Cardiac septum (tissue), 1 donor: ENCODE measurements at regions not wholly inside any gene's neighbourhood (a gene's known extent, or its start where the extent isn't known, plus 50 kb on each side); places are given as distances from the start of the nearest gene placed in this dataset.

Source experiments
- DNase-seq: peaks from one replicate; pipeline ENCODE4 v3.0.0-alpha.2; 2020; ENCODE audit warnings: low spot score
- intact Hi-C: fragments of 100-400 bp; cut with DNase I; formaldehyde crosslinking; loops from one replicate; pipeline ENCODE4 v1.14.0; 2022
- donor health status: DM: no; HTN: no; CAD: no.

DNA sequence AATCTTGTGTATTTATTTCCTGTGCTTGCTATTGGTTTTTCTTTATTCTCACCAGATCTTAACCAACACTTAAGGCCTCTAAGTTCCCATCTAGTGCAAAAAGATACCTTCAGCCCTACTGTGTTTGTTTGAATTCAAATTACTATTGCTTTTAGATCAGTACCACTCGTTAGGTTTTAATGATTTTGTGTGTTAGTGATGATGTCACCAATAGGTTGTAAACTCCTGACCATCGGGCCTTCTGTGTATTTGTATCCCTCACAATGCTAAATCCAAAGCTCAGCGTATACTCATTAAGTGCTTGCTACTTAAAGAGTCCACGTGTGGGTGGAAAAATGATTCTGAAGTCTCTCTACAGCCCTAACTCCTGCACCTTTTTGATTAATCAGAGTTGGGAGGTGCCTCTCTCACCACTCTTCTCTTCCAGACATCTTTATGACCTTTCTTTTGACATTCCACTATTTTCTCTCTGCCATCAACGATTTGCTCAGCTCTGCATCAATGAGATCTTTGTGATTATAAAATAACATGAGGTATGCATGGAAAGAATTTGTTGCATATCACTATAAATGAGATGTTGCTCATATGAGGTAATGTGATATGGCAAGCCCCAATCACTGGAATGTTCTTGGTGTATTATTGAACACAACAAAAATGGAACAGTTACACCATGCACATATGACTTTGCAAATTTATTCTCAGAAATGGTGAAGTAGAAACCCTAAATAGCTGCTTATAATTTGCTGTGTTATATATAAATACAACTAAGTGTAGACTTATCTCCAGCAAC lies 55.1 kb upstream of the LAMA2 start:
- DNase-seq: no peak
- intact Hi-C loops: loop anchor here (5.0 kb wide), 1 partner anchor 54 kb away; the partner anchor contains the start of gene LAMA2

DNA sequence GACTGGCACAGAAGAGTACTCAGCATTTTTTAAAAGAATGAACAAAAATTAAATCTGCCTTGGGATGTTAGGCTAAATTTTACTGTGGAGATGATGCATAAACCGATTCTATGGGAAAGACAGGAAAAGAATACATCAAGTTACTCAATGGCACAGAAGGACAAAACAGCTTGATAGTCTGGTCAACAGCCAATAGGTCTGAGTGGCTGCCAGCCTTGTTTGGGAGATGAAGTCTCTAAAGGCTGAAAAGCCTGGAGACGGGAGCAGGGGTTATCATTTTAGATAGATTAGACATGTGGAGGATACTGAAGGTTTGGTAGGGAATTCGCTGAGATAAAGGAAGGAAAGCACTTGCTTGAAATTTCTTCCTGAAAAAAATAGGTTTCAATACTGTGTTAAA lies 56.3 kb upstream of the LAMA2 start:
- no peak for DNase-seq
- intact Hi-C loops: loop anchor here (5.0 kb wide), 1 partner anchor 56 kb away; the partner anchor contains the start of gene LAMA2

DNA sequence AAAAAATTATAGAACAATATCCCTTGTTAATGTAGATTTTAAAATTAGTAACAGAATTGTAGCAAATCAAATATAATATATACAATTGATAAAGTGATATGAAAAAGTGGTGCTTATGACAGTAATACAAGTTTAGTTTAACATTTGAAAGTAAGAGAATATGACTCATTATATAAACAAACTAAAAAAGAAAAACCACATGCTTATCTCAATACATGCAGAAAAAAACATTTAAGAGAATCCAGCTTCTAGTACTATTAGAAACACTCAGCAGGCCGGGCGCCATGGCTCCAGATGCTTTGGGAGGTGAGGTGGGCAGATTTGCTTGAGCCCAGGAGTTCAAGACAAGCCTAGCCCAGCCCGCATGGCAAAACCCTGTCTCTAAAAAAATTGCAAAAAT lies 60.7 kb upstream of the LAMA2 start:
- intact Hi-C loops: no loop called here
- no peak for DNase-seq

DNA sequence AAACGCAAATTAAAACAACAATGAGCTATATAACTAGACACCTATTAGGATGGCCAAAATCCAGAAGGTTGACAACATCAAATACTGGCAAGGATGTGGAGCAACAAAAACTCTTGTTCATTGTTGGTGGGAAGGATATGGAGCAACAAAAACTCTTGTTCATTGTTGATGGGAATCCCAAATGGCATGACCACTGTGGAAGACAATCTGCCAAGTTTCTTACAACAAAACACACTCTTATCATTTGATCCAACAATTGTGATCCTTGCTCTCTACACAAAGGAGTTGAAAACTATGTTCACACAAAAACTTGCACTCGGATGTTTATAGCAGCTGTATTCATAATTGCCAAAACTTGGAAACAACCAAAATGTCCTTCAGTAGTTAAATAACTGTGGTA lies 61.8 kb upstream of the LAMA2 start:
- no peak for DNase-seq
- intact Hi-C loops: no loop called here

DNA sequence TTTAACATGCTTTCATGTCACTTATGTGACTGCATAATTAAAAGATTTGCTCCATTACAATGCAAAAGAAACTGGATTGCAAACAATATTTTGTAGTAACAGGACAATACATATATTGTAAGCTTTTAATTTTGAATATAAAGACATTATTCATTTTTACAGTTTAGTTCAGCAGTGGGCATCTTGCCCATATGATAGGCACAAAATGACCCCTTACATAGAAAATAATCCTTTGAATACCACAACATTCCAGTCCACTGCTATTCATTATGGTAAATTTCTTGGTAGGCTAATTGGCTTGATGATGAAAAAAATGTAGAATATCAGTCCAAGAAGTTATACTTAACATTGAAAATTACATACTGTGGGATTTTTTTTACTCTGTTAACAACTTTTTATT lies 74.1 kb upstream of the LAMA2 start:
- intact Hi-C loops: loop anchor here (5.0 kb wide), 1 partner anchor 78 kb away; no protein-coding TSS in a partner anchor

DNA sequence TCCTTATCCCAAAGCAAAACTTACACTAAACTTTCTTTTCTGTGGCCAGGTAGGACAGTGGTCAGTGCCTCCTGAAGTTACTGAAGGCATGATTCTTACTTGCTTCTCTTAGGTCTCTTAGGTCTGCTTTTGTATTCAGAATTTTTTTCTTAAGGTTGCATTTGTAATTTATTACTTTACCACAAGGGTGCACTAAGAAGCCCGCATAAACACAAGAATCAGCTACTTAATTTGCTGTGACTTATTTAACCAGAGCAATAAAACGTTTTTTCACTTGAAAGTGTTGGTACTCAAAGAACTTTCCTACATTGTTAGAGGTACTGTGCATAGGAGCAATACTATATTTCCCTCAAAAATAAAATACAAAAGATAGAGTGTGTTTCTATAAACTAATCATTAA lies 75.4 kb upstream of the LAMA2 start:
- no peak for DNase-seq
- intact Hi-C loops: loop anchor here (5.0 kb wide), 1 partner anchor 80 kb away; no protein-coding TSS in a partner anchor

More for the DNA sequence above, 74.1 kb upstream of the LAMA2 start:
- DNase-seq: no peak

DNA sequence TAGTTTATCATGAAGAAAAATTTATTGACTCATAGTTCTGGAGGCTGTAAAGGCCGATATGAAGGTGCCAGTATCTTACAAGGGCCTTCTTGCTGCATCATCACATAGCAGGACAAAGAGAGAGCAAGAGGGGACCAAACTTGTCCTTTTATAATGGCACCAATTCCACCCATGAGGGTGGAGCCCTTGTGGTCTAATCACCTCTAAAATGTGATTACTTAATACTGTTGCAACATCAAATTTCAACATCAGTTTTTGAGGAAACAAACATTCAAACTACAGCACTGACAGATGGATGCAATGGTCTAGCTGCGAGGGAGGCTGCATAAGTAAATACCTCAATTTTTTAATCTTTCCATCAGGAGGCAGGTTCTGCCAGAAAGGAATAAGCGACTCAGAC lies 76.7 kb upstream of the LAMA2 start:
- intact Hi-C loops: loop anchor here (5.0 kb wide), 1 partner anchor 81 kb away; no protein-coding TSS in a partner anchor
- DNase-seq: no peak

DNA sequence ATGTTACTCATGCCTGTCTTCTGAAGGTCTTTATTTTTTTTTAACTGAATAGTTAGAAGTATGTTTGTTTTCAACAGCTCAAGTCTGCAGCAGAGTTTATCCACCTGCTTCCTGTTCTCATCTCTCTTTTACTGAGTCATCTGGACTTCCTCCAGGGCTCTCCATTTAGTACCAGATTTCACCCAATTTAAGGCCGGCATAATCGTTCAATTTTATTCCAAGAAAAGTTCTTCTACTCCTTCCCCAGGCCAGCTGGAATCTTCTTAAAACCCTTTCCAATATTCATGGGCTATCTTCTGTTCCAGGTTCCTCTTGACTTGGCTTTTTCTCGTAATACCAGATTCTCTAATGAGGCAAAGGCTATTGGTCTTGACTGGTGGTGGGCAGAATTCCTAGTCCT lies 79.0 kb upstream of the LAMA2 start:
- intact Hi-C loops: no loop called here
- DNase-seq: no peak

DNA sequence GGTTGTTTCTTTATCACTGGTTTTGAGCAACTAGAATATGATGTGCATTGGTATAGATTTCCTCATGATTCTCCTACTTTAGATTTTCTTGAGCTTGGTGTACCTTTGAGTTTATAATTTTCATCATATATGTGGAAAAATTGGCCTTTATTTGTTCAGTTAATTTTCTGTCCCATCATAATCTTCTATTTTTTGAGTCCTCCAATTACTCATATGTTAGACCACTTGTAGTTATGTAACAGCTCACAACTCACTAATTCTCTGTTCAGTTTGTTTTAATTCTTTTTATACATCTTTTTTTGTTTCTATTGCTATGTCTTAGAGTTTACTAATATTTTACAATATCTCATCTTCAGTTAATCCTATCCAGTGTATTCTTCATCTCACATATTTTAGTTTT lies 81.3 kb upstream of the LAMA2 start:
- DNase-seq: no peak
- intact Hi-C loops: no loop called here

DNA sequence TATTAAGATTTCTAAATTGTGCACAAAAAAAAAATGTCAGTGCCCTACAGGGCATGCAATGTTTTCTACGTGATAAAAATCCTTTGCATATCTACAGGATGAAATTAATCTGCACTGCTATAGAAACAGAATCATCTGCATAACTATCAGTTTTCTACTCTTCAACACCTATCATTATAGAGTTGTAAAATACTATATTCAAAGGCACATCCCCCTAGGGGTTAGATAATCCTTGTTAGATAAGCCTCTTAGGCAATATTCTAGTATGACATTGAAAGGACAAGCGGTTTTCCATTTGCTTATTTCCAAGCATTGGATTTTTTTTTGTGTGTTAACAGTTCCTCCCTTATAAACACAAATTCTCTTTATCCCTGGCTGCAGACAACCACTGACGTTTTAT lies 98.7 kb upstream of the LAMA2 start:
- DNase-seq: no peak
- intact Hi-C loops: no loop called here

DNA sequence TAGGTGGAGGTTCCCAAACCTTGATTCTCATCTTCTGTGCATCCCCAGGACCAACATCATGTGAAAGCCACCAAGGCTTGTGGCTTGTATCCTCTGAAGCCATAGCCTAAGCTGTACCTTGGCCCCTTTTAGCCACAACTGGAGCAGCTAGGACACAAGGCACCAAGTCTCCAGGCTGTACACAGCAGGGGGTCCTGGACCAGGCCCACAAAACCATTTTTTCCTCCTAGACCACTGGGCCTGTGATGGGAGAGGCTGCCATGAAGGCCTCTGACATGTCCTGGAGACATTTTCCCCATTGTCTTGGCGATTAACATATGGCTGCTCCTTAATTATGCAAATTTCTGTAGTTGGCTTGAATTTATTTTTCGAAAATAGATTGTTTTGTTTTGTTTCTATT lies 114.8 kb upstream of the LAMA2 start:
- intact Hi-C loops: no loop called here
- DNase-seq: no peak

DNA sequence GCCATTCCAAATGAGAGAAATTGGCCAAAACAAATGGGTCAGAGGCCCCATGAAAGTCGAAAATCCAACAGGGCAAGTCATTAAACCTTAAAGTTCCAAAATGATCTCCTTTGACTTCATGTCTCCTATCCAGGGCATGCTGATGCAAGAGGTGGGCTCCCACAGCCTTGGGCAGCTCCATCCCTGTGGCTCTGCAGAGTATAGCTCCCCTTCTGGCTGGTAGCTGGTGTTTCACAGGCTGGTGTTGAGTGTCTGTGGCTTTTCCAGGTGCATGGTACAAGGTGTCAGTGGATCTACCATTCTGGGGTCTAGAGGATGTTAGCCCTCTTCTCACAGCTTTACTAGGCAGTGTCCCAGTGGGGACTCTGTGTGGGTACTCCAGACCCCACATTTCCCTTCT lies 115.2 kb upstream of the LAMA2 start:
- intact Hi-C loops: no loop called here
- no peak for DNase-seq

DNA sequence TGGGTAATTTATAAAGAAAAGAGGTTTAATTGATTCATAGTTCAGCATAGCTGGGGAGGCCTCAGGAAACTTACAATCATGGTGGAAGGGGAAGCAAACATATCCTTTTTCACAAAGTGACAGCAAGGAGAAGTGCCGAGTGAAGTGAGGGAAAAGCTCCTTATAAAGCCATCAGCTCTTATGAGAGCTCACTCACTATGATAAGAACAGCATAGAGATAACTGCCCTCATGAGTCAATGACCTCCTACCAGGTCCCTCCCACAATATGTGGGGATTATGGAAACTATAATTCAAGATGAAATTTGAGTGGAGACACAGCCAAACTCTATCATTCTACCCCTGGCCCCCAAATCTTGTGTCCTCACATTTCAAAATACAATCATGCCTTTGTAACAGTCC lies 115.8 kb upstream of the LAMA2 start:
- DNase-seq: no peak
- intact Hi-C loops: no loop called here

DNA sequence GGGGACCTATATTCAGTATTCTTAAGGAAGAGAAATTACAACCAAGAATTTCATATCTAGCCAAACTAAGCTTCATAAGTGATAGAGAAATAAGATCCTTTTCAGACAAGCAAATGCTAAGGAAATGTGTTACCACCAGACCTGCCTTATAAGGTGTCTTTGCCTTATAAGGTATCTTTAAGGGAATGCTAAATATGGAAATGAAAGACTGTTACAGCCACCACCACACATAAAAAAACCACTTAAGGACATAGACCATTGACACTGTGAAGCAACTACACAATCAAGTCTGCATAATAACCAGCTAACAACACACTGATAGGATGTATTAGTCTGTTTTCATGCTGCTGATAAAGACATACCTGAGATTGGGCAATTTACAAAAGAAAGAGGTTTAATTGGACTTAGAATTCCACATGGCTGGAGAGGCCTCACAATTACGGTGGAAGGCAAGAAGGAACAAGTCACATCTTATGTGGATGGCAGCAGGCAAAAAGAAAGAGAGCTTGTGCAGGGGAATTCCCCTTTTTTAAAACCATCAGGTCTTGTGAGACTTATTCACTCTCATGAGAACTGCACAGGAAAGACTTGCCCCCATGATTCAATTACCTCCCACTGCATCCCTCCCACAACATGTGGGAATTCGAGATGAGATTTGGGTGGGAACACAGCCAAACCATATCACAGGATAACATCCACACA lies 119.2 kb upstream of the LAMA2 start:
- intact Hi-C loops: no loop called here
- no peak for DNase-seq

DNA sequence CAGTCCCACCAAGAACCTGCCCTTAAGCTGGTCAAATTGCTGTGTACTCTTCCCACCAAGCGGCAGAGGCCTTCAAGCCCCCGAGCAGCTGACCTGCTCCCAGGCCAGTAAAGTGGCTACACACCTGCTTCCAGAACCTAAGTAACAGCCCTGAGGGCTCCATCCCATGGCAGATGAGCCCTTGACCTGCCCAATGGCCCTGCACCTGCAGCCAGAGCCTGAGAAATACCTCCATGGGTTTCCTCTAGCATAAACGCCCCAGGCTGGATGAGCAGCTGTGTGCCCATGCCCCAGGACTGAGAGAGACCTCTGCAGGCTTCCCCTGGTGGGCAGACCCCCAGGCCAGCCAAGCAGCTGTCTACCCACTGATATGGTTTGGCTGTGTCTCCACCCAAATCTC lies 123.0 kb upstream of the LAMA2 start:
- DNase-seq: no peak
- intact Hi-C loops: no loop called here

DNA sequence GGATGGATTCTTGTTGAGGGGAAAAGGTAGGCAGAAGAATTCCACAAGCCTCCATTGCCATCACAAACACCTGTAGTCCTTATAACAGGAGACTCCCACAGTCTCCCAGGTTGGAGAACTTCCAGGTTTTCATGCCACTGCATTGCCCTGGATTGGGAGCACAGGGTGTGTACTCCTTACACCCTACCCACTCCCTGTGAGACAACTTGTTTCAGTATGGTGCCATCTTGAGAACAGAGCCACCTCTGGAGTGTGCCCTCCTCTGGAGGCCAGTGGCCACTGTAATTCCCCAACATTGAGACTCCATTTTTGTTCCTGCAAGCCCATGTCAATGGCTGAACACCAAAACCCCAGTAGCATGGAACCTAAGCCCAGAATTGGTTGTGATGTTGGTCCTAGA lies 123.5 kb upstream of the LAMA2 start:
- no peak for DNase-seq
- intact Hi-C loops: no loop called here

DNA sequence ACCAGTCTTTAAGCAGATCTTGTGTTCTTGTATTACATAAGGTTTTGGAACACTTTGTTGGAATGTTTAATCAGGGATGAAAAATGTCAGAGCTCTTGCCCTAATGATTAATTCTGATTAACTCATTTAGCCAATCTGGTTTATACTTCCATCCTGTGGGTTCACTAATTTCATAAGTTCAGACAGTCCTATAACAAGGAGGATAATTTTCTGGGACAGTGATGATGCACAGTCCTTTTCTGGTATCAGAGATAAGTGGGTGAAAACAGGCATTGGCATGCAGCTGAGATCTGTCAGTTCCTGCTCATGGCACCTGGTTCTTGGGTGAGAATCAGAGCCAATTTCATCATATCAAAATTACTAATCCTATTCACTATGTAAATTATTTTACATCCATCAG lies 125.0 kb upstream of the LAMA2 start:
- DNase-seq: no peak
- intact Hi-C loops: no loop called here

DNA sequence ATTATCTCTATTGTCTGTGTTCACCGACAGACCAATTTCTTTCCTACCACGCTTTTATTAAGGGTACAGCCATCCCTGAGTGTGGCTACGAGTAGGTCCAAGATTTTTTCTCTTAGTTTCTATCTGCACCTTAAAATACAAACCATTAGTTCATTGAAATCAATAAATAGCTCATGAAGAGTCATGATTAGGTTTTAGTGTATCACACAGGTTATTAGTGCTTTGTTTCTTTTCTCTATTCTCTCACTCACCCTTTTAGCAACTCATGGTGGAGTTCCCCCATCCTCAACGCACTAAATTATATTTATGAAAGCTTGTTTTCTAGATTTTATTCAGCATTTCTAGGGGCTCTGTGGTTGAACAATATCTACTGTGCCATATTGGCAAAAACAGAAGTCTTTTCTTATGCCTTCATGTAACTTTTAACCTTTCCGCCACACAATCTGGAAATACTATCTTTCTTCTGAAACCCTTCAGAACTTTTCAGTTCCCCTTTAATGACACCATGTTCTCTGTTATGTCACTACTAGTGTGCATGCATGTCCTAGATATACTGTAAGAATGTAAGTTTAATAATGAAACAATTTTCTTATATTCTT lies 128.2 kb upstream of the LAMA2 start:
- no peak for DNase-seq
- intact Hi-C loops: no loop called here

DNA sequence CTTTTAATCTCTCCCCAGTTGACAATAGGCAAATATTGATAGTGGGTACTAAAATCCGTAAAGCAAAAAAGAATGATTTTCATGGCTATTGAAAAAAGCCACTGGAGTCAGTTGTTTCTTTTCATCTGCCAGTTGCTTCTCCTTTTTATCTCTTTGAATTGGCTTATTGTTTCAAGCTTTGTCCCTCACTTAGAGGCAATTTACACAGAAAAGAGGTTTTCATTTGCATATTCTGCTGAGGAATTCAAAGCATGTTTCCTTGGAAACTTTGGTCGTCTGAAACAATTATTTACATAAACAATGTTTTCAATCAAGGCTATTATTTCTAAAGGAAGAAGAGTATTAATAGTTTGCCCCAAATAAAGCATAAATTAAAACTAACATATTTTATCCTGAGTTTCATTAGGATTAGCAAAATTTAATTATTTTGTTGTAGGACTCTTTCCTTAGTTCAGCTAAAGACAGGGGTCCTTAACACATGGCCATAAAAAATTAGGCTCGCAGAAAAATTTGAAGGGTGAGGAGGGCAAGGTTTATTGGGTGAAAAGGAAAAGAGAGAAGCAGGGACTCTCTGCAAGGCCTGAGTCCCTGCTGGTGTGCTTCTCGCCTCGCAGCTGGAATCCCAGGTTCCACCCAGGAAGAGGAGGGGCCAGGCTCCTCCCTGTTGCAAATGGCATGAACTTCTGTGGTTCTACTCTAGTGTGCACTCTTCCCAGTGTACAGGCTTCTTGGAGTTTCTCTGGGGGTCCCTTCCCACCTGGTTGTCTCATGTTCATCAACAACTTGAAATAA lies 138.8 kb upstream of the LAMA2 start:
- intact Hi-C loops: no loop called here
- DNase-seq: no peak

DNA sequence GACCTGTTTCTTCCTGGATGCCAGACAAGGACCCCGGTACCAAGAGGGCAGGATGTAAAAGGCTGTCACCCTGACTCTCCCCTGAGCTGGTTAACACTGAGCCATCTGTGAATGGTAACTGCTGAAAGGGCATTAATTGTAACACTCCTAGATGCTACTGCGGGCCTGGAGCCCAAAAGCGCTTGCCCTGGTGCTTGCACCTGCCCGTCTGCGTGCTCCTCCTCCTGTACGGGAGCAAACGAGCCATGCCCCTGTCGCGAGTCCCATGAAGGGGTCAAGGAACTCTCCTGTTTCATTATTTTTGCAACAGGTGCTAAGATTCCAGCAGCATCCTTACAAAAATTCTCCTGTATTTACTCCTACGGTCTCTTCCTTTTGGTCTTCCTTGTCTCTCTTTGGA lies 140.0 kb upstream of the LAMA2 start:
- intact Hi-C loops: no loop called here

More for the DNA sequence above, 140.0 kb upstream of the LAMA2 start:
- DNase-seq: no peak
